NB4 (cell line): ENCODE measurements at regions not wholly inside any gene's neighbourhood (a gene's known extent, or its start where the extent isn't known, plus 50 kb on each side); places are given as distances from the start of the nearest gene placed in this dataset.

ENCODE experiments used
- POLR2A ChIP-seq: IDR thresholded peaks from 2 replicates; pipeline ENCODE4 v1.6.1; 2011; ENCODE audit warnings: mild to moderate bottlenecking; ENCODE audit not compliant: insufficient read length; ENCODE audit errors: extremely low read depth
- TF ChIP-seq, protein P1 (sequence below): IDR thresholded peaks from one replicate; pipeline ENCODE4 v1.5.1; 2012; ENCODE audit warnings: low read depth, low read length
- TF ChIP-seq, protein P2 (sequence below): IDR thresholded peaks from 2 replicates; pipeline ENCODE4 v1.6.1; 2011; ENCODE audit warnings: low read depth, low read length

GRCh38 chr7:156504006-156504405, 136.6 kb upstream of the RNF32 start:
- TF ChIP-seq, protein P1, sequence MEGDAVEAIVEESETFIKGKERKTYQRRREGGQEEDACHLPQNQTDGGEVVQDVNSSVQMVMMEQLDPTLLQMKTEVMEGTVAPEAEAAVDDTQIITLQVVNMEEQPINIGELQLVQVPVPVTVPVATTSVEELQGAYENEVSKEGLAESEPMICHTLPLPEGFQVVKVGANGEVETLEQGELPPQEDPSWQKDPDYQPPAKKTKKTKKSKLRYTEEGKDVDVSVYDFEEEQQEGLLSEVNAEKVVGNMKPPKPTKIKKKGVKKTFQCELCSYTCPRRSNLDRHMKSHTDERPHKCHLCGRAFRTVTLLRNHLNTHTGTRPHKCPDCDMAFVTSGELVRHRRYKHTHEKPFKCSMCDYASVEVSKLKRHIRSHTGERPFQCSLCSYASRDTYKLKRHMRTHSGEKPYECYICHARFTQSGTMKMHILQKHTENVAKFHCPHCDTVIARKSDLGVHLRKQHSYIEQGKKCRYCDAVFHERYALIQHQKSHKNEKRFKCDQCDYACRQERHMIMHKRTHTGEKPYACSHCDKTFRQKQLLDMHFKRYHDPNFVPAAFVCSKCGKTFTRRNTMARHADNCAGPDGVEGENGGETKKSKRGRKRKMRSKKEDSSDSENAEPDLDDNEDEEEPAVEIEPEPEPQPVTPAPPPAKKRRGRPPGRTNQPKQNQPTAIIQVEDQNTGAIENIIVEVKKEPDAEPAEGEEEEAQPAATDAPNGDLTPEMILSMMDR: no peak
- TF ChIP-seq, protein P2, sequence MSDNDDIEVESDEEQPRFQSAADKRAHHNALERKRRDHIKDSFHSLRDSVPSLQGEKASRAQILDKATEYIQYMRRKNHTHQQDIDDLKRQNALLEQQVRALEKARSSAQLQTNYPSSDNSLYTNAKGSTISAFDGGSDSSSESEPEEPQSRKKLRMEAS: no peak
- TF ChIP-seq POLR2A: no peak
